GM21526 (cell line): ENCODE measurements at regions not wholly inside any gene's neighbourhood (a gene's known extent, or its start where the extent isn't known, plus 50 kb on each side); places are given as distances from the start of the nearest gene placed in this dataset.
"Not testable (repeated sequence)": the region's sequence is repeated elsewhere in the genome, so short reads cannot be mapped to it uniquely, and the experiment has no call there.

ENCODE experiments used
- ATAC-seq: cut with Tn5 transposase; IDR thresholded peaks from one replicate; pipeline ENCODE4 v1.9.1; 2021; ENCODE audit warnings: moderate library complexity; ENCODE audit not compliant: unreplicated experiment, low FRiP score

DNA sequence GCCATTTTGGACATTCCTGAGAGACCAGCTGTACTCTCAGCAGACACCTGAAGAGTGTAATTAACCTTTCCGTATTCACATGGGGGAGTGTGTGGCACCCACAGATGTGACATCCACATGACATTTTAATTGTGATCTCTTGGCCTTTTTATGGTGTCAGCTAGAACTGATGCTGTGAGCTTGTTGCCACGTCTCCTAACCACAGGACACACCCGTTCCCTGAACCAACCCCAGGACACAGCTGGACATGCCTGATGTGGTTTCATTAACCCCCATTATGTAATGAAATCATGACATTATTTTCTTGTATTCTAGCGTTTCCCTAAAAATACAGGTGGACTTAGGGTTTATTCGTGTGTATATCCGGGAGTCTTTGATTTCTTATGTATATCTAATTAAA, 1036.1 kb downstream of the TMEM121 start:
- ATAC-seq = no peak

DNA sequence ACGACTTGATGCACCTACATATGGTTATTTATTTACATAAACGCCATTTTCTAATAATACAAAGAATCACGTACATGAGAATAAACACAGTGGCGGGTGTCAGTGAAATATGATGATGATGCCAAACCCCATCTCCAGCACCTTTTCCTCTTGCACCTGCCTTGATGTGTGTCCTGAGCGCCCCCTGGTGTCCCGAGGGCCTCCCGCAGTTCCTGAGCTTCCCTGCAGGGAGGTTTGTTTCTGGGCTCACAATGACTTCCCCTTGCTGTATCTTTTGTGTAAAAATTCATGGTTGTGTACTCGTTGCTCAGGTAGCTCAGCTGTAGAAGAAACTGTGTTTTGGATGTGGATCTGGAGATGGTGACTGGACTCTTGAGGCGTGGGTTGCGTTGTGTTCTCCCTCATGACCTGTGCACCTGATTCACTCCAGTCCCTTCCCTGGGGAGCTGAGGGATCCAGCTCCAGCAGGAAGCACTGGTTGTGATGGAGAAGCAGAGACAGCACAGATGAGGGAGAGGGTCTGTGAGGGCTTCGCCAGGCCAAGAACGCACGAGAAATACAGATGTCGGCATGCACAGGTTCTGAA, 1037.8 kb downstream of the TMEM121 start:
- ATAC-seq = no peak

DNA sequence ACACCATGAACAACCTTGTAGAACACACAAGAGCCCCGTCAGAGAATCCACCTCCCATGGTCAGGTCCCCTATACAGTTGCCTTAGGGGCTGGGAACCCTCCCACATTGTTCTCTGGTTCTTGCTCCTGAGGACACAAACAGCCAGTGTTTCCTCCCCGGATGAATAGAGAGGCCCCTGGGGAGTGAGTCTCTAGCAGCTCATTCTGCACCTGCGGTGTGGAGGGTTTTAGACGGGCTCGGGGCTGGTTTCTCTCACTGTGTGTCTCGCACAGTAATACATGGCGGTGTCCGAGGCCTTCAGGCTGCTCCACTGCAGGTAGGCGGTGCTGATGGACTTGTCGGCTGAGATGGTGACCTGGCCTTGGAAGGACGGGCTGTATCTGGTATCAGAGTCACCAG, 1052.1 kb downstream of the TMEM121 start:
- ATAC-seq = no peak

DNA sequence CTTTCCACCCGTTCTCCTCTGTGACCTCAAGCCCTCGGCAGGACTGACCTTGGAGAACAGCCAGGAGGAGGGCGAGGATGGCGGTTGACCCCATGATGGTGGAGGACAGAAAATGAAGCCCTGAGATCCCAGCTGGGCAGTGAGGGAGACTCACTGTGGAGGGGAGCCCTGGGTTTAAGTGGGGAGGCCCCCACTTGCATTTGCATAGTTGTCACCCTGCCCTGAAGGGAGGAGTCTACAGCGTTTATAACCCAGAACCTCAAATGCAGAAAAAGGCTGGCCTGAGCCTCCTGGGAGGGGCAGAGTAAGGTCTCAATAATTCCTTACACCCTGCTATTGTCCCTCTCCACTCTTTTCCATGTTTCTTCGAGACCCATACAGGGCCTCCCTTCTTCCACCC, 1052.7 kb downstream of the TMEM121 start:
- ATAC-seq = no peak

DNA sequence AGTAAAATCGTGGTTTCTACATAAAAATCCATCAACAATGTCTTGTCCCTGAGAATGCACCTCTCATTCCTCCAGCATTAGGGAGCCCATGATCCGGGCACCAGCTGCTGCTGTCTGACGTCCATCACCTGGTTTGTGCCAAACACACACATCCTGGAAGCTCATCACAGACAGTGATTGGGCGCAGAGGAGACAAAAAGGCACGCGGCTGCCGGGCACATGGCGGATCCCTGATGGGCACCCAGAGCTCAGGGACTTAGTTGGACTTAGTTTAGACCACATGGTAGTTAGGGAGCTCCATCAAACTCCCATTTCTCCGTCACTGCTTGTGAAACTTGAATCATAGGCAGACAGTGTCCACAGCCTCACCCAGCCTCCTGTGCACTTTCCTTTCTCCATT, 1059.3 kb downstream of the TMEM121 start:
- ATAC-seq = no peak

DNA sequence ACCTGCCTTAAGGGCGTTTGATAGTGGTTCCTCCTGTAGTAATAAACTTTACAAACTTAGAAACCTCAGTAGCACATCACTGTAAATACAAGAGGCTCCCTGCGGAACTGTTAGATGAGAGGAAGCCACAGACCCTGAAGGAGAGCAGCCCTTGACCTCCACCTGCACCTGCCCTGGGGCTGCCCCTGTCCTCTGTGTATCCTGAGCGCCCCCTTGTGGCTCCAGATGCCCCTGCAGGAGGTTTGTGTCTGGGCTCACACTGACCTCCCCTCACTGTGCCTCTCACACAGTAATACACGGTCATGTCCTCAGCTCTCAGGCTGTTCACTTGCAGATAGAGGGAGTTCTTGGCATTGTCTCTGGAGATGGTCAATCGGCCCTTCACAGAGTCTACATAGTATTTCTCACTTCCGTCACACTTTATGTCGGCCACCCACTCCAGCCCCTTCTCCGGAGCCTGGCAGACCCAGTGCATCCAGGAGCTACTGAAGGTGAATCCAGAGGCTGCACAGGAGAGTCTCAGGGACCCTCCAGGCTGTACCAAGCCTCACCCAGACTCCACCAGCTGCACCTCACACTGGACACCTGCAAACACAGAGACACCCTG, 1059.8 kb downstream of the TMEM121 start:
- no peak for ATAC-seq

DNA sequence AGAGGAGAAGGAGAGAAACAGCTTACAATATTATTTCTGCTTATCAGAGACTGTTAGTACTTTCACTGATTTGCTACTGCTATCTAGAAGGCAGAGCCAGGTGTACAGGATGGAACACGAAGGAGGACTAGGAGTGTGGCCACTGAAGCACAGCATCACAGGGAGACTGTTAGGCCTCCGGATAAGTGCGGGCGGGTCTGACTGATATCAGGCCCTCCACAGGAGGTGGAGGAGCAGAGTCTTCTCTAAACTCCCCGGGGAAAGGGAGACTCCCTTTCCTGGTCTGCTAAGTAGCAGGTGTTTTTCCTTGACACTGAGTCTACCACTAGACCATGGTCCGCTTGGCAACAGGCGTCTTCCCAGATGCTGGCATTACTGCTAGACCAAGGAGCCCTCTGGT, 1065.2 kb downstream of the TMEM121 start:
- not testable (repeated sequence) for ATAC-seq

DNA sequence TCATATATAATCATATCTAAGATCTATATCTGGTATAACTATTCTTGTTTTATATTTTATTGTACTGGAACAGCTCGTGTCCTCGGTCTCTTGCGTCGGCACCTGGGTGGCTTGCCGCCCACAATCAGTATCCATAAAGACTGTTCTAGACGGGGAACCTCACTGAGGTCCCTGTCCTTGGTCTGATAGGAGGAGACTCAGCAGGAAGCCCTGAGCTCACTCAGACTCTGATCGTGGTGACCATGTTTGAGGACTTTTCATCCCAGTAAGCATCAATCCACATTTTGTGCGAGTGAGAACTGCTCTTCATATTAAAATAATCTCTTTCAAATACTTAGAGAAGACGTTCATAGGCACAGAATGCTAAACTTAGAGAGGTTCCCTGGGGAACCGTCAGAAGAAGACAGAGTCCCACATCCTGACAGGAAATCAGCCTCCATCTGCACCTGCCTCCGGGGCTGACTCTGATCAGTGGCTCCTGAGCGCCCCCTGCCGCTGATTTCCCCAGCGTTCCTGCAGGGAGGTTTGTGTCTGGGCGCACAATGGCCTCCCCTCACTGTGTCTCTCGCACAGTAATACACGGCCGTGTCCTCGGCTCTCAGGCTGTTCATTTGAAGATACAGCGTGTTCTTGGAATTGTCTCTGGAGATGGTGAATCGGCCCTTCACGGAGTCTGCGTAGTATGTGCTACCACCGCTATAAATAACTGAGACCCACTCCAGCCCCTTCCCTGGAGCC, 1065.9 kb downstream of the TMEM121 start:
- ATAC-seq = not testable (repeated sequence)

DNA sequence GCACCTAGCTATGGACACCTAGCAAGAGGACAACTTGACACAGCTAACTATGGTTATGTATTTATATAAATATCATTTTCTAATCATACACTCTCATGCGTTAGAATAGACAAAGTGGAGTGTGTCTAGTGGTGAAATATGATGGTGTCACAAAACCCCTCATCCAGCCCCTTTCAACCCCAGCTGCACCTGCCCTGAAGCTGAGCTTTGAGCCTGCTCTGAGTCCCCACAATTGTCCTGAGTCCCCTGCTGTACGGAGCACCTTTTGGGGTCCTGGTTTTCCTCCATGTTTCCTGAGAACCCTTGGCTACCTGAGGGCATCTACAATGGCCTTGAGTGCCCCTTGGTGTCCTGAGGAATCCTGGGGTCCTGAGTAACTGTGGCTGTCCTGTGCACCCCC, 1072.8 kb downstream of the TMEM121 start:
- ATAC-seq = no peak

DNA sequence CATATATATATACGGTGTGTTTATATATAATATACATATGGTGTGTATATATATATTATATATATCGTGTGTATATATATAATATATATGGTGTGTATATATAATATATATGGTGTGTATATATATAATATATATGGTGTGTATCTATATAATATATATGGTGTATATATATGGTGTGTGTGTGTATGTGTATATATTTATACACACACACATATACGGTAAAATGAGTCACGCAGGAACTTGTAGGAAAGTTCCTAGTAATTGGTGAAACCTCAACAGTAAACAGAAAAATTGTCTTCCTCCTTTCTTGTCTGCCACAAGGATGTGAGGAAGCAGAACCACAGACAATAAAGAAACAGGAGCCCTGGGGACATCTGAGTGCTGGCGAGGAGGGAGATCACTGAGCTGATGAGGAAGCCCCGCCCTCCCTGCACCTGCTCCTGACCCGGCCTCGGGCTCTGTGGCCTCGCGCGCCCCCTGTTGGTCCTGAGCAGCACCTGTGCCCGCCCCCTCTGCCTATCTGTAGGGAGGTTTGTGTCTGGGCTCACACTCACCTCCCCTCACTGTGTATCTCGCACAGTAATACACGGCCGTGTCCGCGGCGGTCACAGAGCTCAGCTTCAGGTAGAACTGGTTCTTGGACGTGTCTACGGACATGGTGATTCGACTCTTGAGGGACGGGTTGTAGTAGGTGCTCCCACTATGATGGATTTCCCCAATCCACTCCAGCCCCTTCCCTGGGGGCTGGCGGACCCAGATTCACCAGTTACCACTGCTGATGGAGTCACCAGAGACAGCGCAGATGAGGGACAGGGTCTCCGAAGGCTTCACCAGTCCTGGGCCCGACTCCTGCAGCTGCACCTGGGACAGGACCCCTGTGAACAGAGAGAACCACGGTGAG, 1079.4 kb downstream of the TMEM121 start:
- ATAC-seq = no peak

DNA sequence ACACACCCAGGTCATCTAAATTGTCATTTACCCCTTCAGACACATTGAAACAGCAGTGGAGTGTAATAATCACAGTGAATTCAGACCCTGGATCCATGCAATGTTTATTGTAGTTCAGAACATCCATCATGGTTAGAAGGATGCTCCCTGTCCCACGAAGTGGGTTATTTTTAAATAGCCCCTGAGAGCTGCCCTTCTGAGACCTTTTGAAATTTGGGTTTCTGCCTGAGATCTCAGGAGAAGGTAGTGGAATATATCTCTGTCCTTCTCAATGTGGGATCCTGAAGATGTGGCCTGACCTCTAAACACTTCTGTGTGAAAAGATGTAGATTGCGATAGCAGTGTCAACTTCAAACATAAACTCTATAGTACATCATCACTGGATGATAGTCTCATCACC, 1080.6 kb downstream of the TMEM121 start:
- no peak for ATAC-seq

DNA sequence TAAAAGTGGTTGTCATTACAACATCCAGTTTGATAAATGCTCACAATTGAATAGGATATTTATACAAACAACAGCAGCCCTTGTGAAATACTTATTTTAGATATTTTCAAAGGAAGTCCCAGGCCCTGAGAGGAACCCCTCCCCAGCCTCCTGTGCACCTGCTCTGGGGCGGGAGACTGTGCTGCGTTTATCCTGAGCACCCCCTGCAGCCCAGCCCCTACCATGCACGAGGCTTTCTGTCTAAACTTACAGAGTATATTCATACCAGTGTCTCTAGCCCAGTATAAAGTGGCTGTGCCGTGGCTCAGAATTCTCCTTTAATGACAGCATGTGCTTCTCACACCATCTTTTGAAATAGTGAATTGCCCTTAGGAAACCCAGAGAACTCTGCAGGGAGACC, 1084.3 kb downstream of the TMEM121 start:
- no peak for ATAC-seq

DNA sequence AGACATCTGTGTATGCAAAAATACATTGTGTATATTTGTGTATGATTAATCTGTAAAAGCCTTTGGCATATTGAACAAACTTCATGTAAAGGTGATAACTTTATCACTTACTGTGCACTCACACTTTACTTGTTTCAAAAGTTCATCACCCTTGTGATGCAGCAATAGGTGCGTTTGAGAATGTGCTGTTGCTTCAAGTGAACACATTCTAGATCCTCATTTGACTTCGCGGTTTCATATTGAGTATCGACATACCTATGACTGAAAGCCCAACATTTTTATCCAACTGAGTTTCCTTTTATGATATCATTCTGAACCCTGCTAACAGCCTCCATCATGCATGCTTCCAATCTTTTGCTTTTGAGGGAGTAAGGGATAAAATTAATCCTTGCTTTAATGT, 1086.9 kb downstream of the TMEM121 start:
- ATAC-seq = no peak

DNA sequence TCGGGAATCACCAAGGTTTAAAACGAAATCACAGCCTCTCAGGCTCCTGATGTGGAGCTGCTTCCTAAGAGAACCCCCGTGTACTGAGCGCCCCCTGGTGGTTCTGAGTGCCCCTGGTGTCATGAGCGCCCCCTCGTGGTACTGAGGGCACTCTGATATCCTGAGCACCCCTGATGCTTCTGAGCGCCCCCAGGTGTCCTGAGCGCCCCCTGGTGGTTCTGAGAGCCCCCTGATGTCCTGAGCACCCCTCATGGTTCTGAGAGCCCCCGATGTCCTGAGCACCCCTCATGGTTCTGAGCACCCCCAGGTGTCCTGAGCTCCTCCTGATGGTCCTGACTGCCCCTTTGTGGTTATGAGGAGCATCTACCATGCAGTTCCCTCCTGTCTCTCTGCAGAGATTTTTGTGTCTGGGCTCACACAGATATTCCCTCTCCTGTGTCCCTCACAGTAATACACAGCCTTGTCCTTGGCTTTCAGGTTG, 1092.1 kb downstream of the TMEM121 start:
- ATAC-seq = not testable (repeated sequence)

DNA sequence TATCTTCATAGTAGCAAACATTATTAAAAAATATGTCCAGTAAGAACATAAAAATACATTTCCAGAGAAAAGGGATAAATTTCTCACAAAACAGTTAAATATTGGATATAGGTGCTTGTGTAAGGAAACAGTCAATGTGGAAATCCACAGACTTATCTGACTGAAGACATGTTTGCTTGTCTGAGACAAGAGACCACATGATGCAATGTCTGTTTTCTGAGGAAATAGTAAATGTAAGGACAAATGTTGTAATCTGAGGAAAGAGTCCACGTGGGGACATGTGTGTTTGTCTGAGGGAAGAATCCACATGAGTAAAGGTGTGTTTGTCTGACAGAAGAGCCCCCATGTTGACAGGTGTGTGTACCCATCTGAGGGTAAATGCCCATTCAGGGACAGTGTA, 1093.2 kb downstream of the TMEM121 start:
- ATAC-seq = no peak

DNA sequence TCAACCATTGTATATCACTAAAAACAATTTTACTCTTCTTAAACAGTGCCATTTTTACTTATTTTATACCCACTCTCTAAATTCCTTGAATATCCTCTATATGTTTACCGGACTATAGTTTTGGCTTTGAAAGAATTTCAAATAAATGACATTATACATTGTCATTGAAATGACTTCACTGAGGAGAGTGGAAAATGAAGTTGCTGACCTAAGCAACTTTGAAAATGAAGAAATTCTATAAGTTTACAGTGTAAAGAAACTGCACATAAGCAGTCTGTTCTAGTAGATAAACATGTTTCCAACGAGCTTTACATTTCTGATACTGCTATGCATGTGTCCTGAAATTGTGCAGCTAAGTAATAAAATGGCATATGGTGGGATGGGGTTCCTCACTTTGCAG, 1094.0 kb downstream of the TMEM121 start:
- ATAC-seq = no peak

DNA sequence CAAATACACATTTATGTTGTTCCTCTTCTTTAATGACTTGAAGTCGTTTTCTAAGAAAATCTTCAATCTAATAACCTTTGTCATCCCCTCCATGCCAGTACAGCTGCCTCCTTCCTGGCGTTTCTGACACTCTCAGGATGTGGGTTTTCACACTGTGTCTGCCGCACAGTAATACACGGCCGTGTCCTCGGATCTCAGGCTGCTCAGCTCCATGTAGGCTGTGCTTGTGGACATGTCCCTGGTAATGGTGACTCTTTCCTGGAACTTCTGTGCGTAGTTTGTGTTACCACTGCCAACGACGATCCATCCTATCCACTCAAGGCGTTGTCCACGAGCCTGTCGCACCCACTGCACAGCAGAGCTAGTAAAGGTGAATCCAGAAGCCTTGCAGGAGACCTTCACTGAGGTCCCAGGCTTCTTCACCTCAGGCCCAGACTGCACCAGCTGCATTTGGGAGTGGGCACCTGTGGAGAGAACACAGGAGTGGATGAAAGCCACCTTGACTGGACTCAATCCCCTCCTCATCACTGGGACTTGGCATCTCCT, 1095.9 kb downstream of the TMEM121 start:
- no peak for ATAC-seq

DNA sequence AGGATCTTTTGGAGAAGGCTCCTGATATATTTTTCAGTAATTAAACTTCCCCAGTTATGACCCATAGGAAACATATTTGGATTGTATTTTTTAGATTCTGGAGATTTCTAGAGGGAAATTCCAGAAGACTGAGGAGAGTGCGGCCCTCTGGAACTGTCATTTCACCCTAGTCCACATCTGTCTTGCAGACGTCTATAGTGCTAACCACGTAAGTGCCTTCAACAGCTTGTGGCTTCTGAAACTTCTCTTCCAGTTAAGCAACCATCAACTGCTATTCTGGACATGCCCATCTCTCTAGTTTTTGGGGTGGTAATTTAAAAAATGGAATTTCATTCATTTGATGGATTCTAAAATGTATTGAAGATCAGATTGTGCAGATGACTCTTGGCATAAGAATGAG, 1098.8 kb downstream of the TMEM121 start:
- no peak for ATAC-seq

DNA sequence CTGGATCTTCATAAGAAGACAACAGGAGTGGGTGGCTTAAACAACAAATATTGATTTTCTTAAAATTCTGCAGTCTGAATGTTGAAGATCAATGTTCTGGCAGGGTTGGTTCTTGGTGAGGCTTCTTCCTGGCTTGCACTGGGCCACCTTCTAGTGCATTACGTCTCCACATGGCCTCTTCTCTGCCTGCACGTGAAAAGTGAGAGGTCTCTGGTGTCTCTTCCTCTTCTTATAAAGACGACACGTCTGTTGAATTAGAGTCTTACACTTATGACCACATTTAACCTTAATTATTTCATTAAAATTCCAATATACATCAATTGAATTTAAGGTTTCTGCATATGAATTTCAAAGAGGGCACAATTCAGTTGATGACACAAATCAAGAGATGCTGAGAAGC, 1100.1 kb downstream of the TMEM121 start:
- not testable (repeated sequence) for ATAC-seq

DNA sequence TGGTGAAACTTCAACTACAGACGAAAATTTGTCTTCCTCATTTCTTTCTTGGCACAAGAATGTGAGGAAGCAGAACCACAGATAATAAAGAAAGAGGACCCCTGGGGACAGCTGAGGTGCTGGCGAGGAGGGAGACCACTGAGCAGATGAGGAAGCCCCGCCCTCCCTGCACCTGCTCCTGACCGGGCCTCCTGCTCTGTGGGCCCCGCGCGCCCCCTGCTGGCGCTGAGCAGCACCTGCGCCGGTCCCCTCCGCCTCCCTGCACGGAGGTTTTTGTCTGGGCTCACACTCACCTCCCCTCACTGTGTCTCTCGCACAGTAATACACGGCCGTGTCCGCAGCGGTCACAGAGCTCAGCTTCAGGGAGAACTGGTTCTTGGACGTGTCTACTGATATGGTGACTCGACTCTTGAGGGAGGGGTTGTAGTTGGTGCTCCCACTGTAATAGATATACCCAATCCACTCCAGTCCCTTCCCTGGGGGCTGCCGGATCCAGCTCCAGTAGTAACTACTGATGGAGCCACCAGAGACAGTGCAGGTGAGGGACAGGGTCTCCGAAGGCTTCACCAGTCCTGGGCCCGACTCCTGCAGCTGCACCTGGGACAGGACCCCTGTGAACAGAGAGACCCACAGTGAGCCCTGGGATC, 1100.7 kb downstream of the TMEM121 start:
- ATAC-seq = not testable (repeated sequence)
